ENCODE measurements at regions not wholly inside any gene's neighbourhood (a gene's known extent, or its start where the extent isn't known, plus 50 kb on each side); places are given as distances from the start of the nearest gene placed in this dataset.

GRCh38 chr14:101361451-101362433 lies 199.6 kb upstream of the DIO3 start:
- Histone ChIP-seq H2AFZ (ENCODE audit: low read depth, low read length, severe bottlenecking) (no peak overlapping the region), H3K4me3 (ENCODE audit: insufficient read depth, low read length, poor library complexity, severe bottlenecking) (no peak overlapping the region), H3K79me2 (ENCODE audit: insufficient read depth, low read length) (no peaks in the 10 kb centered on the region)

GRCh38 chr14:101362529-101363260 lies 198.6 kb upstream of the DIO3 start:
- Histone ChIP-seq H3K9me3 (ENCODE audit: insufficient read depth, low read length) (peaks cover 17% of the 10 kb centered on the region; the same call in 1 of the 2 replicates), H3F3A (ENCODE audit: insufficient read depth) (peaks cover 12% of the 10 kb centered on the region; the same call in 1 of the 2 replicates), H3K9me2 (replicated peaks; ENCODE audit: insufficient read depth, low read length) (no peaks in the 10 kb centered on the region), H3K4me3 (ENCODE audit: insufficient read depth, low read length, poor library complexity, severe bottlenecking) (no peak overlapping the region), H3K79me2 (ENCODE audit: insufficient read depth, low read length) (no peaks in the 10 kb centered on the region), H3K9ac (ENCODE audit: low read length) (no peak overlapping the region), H4K20me1 (ENCODE audit: low read depth, low read length) (no peaks in the 10 kb centered on the region), H3K27me3 (ENCODE audit: low read length) (no peaks in the 10 kb centered on the region), H3K4me2 (ENCODE audit: low read depth, low read length, poor library complexity, severe bottlenecking) (no peak overlapping the region), H3K27ac (ENCODE audit: low read depth, low read length) (no peak overlapping the region), H3K36me3 (ENCODE audit: low read length) (no peaks in the 10 kb centered on the region), H2AFZ (ENCODE audit: low read depth, low read length, severe bottlenecking) (no peak overlapping the region)
- TF ChIP-seq CTCF (IDR thresholded peaks at IDR 0.05; ENCODE audit: insufficient read depth, low read length, poor library complexity, severe bottlenecking) (no peak), EZH2phosphoT487 (conservative IDR thresholded peaks at IDR 0.05; ENCODE audit: low read length) (no peak)

More at GRCh38 chr14:101361451-101362433, 199.6 kb upstream of the DIO3 start:
- peaks cover 17% of the 10 kb centered on the region; the same call in 1 of the 2 replicates for H3K9me3 ChIP-seq (ENCODE audit: insufficient read depth, low read length)
- H3K9ac ChIP-seq (ENCODE audit: low read length): no peak overlapping the region
- no peaks in the 10 kb centered on the region for H3K36me3 ChIP-seq (ENCODE audit: low read length)
- peak overlapping the region; percentile 13 for H3K4me2 ChIP-seq (ENCODE audit: low read depth, low read length, poor library complexity, severe bottlenecking)
- peak overlapping the region; percentile 35; the same call in 1 of the 2 replicates for H3K27ac ChIP-seq (ENCODE audit: low read depth, low read length)
- H3F3A ChIP-seq (ENCODE audit: insufficient read depth): peaks cover 12% of the 10 kb centered on the region; the same call in 1 of the 2 replicates
- no peaks in the 10 kb centered on the region for H4K20me1 ChIP-seq (ENCODE audit: low read depth, low read length)
- no peak for TF ChIP-seq EZH2phosphoT487 (conservative IDR thresholded peaks at IDR 0.05; ENCODE audit: low read length)
- no peaks in the 10 kb centered on the region for H3K27me3 ChIP-seq (ENCODE audit: low read length)
- H3K9me2 ChIP-seq (replicated peaks; ENCODE audit: insufficient read depth, low read length): no peaks in the 10 kb centered on the region

- Histone ChIP-seq H4K20me1 (ENCODE audit: low read depth, low read length) (no peaks in the 10 kb centered on the region), H3K4me3 (ENCODE audit: insufficient read depth, low read length, poor library complexity, severe bottlenecking) (no peak overlapping the region), H3K9me2 (replicated peaks; ENCODE audit: insufficient read depth, low read length) (no peaks in the 10 kb centered on the region), H3K79me2 (ENCODE audit: insufficient read depth, low read length) (no peaks in the 10 kb centered on the region), H3F3A (ENCODE audit: insufficient read depth) (peaks cover 12% of the 10 kb centered on the region; the same call in 1 of the 2 replicates), H3K9me3 (ENCODE audit: insufficient read depth, low read length) (peaks cover 17% of the 10 kb centered on the region; the same call in 1 of the 2 replicates), H3K9ac (ENCODE audit: low read length) (no peak overlapping the region), H3K36me3 (ENCODE audit: low read length) (no peaks in the 10 kb centered on the region), H3K27me3 (ENCODE audit: low read length) (no peaks in the 10 kb centered on the region), H2AFZ (ENCODE audit: low read depth, low read length, severe bottlenecking) (no peak overlapping the region), H3K27ac (ENCODE audit: low read depth, low read length) (no peak overlapping the region), H3K4me2 (ENCODE audit: low read depth, low read length, poor library complexity, severe bottlenecking) (no peak overlapping the region)
- TF ChIP-seq EZH2phosphoT487 (conservative IDR thresholded peaks at IDR 0.05; ENCODE audit: low read length) (no peak), CTCF (IDR thresholded peaks at IDR 0.05; ENCODE audit: insufficient read depth, low read length, poor library complexity, severe bottlenecking) (no peak)
Measured at GRCh38 chr14:101363261-101363555, 198.1 kb upstream of the DIO3 start.
